Skin epidermis (tissue), 12 donors: ENCODE measurements at regions not wholly inside any gene's neighbourhood (a gene's known extent, or its start where the extent isn't known, plus 50 kb on each side); places are given as distances from the start of the nearest gene placed in this dataset.

Source experiments
- H3K27ac ChIP-seq, 21 experiments: fragments of 200-600 bp; sonication (generic) in 11 of 21; one replicate each; pipeline ENCODE4 v1.5.0; 2020; ENCODE audit warnings: mild to moderate bottlenecking in 3 of 21, inconsistent platforms in 2 of 21, moderate library complexity in 2 of 21
- H3K4me3 ChIP-seq, 7 experiments: fragments of 200-600 bp; sonication (generic) in 2 of 7; one replicate each; pipeline ENCODE4 v1.5.0; 2020; ENCODE audit warnings: inconsistent platforms in 2 of 7, mild to moderate bottlenecking in 2 of 7, moderate library complexity in 1 of 7

GRCh38 chr18:43559507-43559906, 282.2 kb upstream of the SYT4 start:
- no peak overlapping the region for H3K4me3 ChIP-seq
- H3K27ac ChIP-seq = no peak overlapping the region

- Histone ChIP-seq H3K27ac (no peak overlapping the region), H3K4me3 (no peak overlapping the region)
Observed at GRCh38 chr18:43563780-43564179, 286.5 kb upstream of the SYT4 start.

GRCh38 chr18:43570593-43570992, 293.3 kb upstream of the SYT4 start:
- no peak overlapping the region for H3K27ac ChIP-seq
- no peak overlapping the region for H3K4me3 ChIP-seq

- H3K4me3 ChIP-seq = no peak overlapping the region
- no peak overlapping the region for H3K27ac ChIP-seq
Observed at GRCh38 chr18:43571078-43571689, 293.9 kb upstream of the SYT4 start.

GRCh38 chr18:43572163-43572562, 294.9 kb upstream of the SYT4 start:
- H3K4me3 ChIP-seq = no peak overlapping the region
- no peak overlapping the region for H3K27ac ChIP-seq

GRCh38 chr18:43574974-43575373, 297.7 kb upstream of the SYT4 start:
- no peak overlapping the region for H3K27ac ChIP-seq
- no peak overlapping the region for H3K4me3 ChIP-seq

GRCh38 chr18:43578211-43578610, 300.9 kb upstream of the SYT4 start:
- Histone ChIP-seq H3K27ac (no peak overlapping the region), H3K4me3 (no peak overlapping the region)

- Histone ChIP-seq H3K27ac (no peak overlapping the region), H3K4me3 (no peak overlapping the region)
Observed at GRCh38 chr18:43578706-43579105, 301.4 kb upstream of the SYT4 start.

GRCh38 chr18:43581936-43582519, 304.7 kb upstream of the SYT4 start:
- H3K4me3 ChIP-seq = no peak overlapping the region
- no peak overlapping the region for H3K27ac ChIP-seq

GRCh38 chr18:43587538-43588153, 310.4 kb upstream of the SYT4 start:
- H3K4me3 ChIP-seq = no peak overlapping the region

GRCh38 chr18:43588838-43589237, 311.5 kb upstream of the SYT4 start:
- Histone ChIP-seq H3K27ac (no peak overlapping the region), H3K4me3 (no peak overlapping the region)

More at GRCh38 chr18:43587538-43588153, 310.4 kb upstream of the SYT4 start:
- H3K27ac ChIP-seq = no peak overlapping the region

- Histone ChIP-seq H3K27ac (no peak overlapping the region), H3K4me3 (no peak overlapping the region)
Observed at GRCh38 chr18:43589611-43590151, 312.4 kb upstream of the SYT4 start.

- no peak overlapping the region for H3K27ac ChIP-seq
- no peak overlapping the region for H3K4me3 ChIP-seq
Observed at GRCh38 chr18:43590182-43590903, 313.1 kb upstream of the SYT4 start.

- Histone ChIP-seq H3K27ac (no peak overlapping the region), H3K4me3 (no peak overlapping the region)
Observed at GRCh38 chr18:43592269-43592668, 315.0 kb upstream of the SYT4 start.

GRCh38 chr18:43596105-43596712, 318.9 kb upstream of the SYT4 start:
- H3K27ac ChIP-seq = no peak overlapping the region
- no peak overlapping the region for H3K4me3 ChIP-seq

- H3K27ac ChIP-seq = no peak overlapping the region
- H3K4me3 ChIP-seq = no peak overlapping the region
Observed at GRCh38 chr18:43601432-43601831, 324.1 kb upstream of the SYT4 start.

- Histone ChIP-seq H3K27ac (no peak overlapping the region), H3K4me3 (no peak overlapping the region)
Observed at GRCh38 chr18:43605224-43605623, 327.9 kb upstream of the SYT4 start.

GRCh38 chr18:43606795-43607194, 329.5 kb upstream of the SYT4 start:
- Histone ChIP-seq H3K27ac (no peak overlapping the region), H3K4me3 (no peak overlapping the region)

GRCh38 chr18:43620936-43621335, 343.6 kb upstream of the SYT4 start:
- Histone ChIP-seq H3K27ac (no peak overlapping the region), H3K4me3 (no peak overlapping the region)

GRCh38 chr18:43622024-43622423, 344.7 kb upstream of the SYT4 start:
- Histone ChIP-seq H3K27ac (no peak overlapping the region), H3K4me3 (no peak overlapping the region)
